HCT116 (cell line): ENCODE measurements at regions not wholly inside any gene's neighbourhood (a gene's known extent, or its start where the extent isn't known, plus 50 kb on each side); places are given as distances from the start of the nearest gene placed in this dataset.

Experiments
- CBX3 ChIP-seq: IDR thresholded peaks from 2 replicates; pipeline ENCODE4 v1.6.1; 2012; ENCODE audit warnings: low read depth
- CEBPB ChIP-seq: IDR thresholded peaks from 2 replicates; pipeline ENCODE4 v1.6.1; 2012; ENCODE audit warnings: low read depth
- CTCF ChIP-seq, 3 experiments: fragments of 200-600 bp in 1 of 3; sonication (generic) in 1 of 3; IDR thresholded peaks in 2 of 3; conservative IDR thresholded peaks in 1 of 3; 2 replicates each; pipeline ENCODE4 v1.5.1; 2012 to 2017; ENCODE audit warnings: low read depth in 2 of 3, low read length in 2 of 3, antibody characterized with exemption in 1 of 3, borderline replicate concordance in 1 of 3, control low read depth in 1 of 3, mild to moderate bottlenecking in 1 of 3, mixed read lengths in 1 of 3, mixed run types in 1 of 3, moderate library complexity in 1 of 3; ENCODE audit not compliant: insufficient read depth in 1 of 3
- EZH2 ChIP-seq: fragments of 200-600 bp; sonication (generic); IDR thresholded peaks from 2 replicates; pipeline ENCODE4 v1.6.1; 2017; ENCODE audit warnings: antibody characterized with exemption, mixed run types
- EZH2phosphoT487 ChIP-seq: fragments of 200-600 bp; IDR thresholded peaks from 2 replicates; pipeline ENCODE4 v1.6.1; 2018; ENCODE audit warnings: antibody characterized with exemption, borderline replicate concordance
- POLR2A ChIP-seq: IDR thresholded peaks from 2 replicates; pipeline ENCODE4 v1.7.0; 2011; ENCODE audit warnings: borderline replicate concordance; ENCODE audit not compliant: insufficient read depth, insufficient read length; ENCODE audit errors: extremely low read depth
- POLR2AphosphoS5 ChIP-seq: IDR thresholded peaks from 2 replicates; pipeline ENCODE4 v1.6.1; 2011; ENCODE audit warnings: mild to moderate bottlenecking, low read depth, low read length, moderate library complexity
- RAD21 ChIP-seq: IDR thresholded peaks from 2 replicates; pipeline ENCODE4 v1.6.1; 2012; ENCODE audit warnings: low read depth, mild to moderate bottlenecking
- YY1 ChIP-seq: IDR thresholded peaks from 2 replicates; pipeline ENCODE4 v1.6.1; 2011; ENCODE audit warnings: low read length, low read depth, moderate library complexity, mild to moderate bottlenecking; ENCODE audit not compliant: insufficient replicate concordance; ENCODE audit errors: extremely low read depth
- ZFX ChIP-seq: fragments of 450-650 bp; IDR thresholded peaks from 2 replicates; pipeline ENCODE4 v1.6.1; 2017
- TF ChIP-seq, protein P1 (sequence below): IDR thresholded peaks from 2 replicates; pipeline ENCODE4 v1.6.1; 2012; ENCODE audit warnings: low read depth
- TF ChIP-seq, protein P2 (sequence below): IDR thresholded peaks from 2 replicates; pipeline ENCODE4 v1.6.1; 2012
- TF ChIP-seq, protein P3 (sequence below): IDR thresholded peaks from 2 replicates; pipeline ENCODE4 v1.6.1; 2011; ENCODE audit warnings: mild to moderate bottlenecking, low read length, moderate library complexity; ENCODE audit not compliant: insufficient replicate concordance; ENCODE audit errors: extremely low read depth

DNA sequence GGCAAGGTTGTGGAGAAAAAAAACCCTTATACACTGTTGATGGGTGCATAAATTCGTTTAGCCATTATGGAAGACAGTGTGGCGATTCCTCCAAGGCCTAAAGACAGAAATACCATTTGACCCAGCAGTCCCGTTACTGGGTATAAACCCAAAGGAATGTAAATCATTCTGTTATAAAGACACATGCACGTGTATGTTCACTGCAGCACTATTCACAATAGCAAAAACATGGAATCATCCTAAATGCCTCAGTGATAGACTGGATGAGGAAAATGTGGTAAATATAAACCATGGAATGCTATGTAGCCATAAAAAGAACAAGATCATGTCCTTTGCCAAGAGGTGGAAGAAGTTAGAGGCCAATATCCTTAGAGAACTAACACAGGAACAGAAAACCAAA lies 119.9 kb upstream of the PRR16 start:
- TF ChIP-seq POLR2AphosphoS5 (no peak), EZH2 (no peak), CTCF (IDR thresholded peaks at IDR 0.05 in 2 of 3, conservative IDR thresholded peaks at IDR 0.05 in 1 of 3; ENCODE audit: borderline replicate concordance in 1 of 3, insufficient read depth in 1 of 3, low read depth in 2 of 3, low read length in 2 of 3) (no peak), CEBPB (no peak), POLR2A (no peak), EZH2phosphoT487 (no peak), CBX3 (no peak), YY1 (no peak), RAD21 (no peak), ZFX (no peak)
- TF ChIP-seq, protein P1, sequence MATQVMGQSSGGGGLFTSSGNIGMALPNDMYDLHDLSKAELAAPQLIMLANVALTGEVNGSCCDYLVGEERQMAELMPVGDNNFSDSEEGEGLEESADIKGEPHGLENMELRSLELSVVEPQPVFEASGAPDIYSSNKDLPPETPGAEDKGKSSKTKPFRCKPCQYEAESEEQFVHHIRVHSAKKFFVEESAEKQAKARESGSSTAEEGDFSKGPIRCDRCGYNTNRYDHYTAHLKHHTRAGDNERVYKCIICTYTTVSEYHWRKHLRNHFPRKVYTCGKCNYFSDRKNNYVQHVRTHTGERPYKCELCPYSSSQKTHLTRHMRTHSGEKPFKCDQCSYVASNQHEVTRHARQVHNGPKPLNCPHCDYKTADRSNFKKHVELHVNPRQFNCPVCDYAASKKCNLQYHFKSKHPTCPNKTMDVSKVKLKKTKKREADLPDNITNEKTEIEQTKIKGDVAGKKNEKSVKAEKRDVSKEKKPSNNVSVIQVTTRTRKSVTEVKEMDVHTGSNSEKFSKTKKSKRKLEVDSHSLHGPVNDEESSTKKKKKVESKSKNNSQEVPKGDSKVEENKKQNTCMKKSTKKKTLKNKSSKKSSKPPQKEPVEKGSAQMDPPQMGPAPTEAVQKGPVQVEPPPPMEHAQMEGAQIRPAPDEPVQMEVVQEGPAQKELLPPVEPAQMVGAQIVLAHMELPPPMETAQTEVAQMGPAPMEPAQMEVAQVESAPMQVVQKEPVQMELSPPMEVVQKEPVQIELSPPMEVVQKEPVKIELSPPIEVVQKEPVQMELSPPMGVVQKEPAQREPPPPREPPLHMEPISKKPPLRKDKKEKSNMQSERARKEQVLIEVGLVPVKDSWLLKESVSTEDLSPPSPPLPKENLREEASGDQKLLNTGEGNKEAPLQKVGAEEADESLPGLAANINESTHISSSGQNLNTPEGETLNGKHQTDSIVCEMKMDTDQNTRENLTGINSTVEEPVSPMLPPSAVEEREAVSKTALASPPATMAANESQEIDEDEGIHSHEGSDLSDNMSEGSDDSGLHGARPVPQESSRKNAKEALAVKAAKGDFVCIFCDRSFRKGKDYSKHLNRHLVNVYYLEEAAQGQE: no peak
- TF ChIP-seq, protein P2, sequence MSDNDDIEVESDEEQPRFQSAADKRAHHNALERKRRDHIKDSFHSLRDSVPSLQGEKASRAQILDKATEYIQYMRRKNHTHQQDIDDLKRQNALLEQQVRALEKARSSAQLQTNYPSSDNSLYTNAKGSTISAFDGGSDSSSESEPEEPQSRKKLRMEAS: no peak
- TF ChIP-seq, protein P3, sequence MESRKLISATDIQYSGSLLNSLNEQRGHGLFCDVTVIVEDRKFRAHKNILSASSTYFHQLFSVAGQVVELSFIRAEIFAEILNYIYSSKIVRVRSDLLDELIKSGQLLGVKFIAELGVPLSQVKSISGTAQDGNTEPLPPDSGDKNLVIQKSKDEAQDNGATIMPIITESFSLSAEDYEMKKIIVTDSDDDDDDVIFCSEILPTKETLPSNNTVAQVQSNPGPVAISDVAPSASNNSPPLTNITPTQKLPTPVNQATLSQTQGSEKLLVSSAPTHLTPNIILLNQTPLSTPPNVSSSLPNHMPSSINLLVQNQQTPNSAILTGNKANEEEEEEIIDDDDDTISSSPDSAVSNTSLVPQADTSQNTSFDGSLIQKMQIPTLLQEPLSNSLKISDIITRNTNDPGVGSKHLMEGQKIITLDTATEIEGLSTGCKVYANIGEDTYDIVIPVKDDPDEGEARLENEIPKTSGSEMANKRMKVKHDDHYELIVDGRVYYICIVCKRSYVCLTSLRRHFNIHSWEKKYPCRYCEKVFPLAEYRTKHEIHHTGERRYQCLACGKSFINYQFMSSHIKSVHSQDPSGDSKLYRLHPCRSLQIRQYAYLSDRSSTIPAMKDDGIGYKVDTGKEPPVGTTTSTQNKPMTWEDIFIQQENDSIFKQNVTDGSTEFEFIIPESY: no peak
